HG03095 (cell line): ENCODE measurements at regions not wholly inside any gene's neighbourhood (a gene's known extent, or its start where the extent isn't known, plus 50 kb on each side); places are given as distances from the start of the nearest gene placed in this dataset.
"Not testable (repeated sequence)": the region's sequence is repeated elsewhere in the genome, so short reads cannot be mapped to it uniquely, and the experiment has no call there.

Experiments used
- ATAC-seq: cut with Tn5 transposase; IDR thresholded peaks from one replicate; pipeline ENCODE4 v1.9.1; 2021; ENCODE audit warnings: moderate library complexity; ENCODE audit not compliant: unreplicated experiment

DNA sequence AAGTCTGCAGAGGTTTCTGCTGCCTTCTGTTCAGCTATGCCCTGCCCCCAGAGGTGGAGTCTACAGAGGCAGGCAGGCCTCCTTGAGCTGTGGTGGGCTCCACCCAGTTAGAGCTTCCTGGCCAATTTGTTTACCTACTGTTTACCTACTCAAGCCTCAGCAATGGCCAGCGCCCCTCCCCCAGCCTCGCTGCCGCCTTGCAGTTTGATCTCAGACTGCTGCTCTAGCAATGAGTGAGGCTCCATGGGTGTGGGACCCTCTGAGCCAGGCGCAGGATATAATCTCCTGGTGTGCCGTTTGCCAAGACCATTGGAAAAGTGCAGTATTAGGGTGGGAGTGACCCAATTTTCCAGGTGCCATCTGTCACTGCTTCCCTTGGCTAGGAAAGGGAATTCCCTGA is 1024.9 kb downstream of the PRIM2 start:
- not testable (repeated sequence) for ATAC-seq

DNA sequence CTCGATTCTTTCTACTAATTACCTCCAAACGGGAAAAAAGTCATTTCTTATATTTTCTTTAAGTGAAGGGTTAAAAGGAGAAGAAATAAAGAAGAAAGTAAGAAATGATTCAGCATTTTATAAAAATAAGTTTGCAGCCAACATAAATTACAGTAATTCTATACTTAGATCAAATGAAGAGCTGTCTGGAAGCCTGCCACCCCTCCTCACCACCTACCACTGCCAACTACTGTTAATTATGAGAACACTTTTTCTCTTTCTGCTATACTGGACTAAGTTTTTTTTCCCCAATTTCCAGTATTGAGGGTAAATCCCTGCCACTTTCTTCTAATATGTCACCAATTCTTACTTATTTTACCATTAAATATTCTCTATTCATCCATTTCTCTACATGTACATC is 1030.1 kb downstream of the PRIM2 start:
- not testable (repeated sequence) for ATAC-seq

DNA sequence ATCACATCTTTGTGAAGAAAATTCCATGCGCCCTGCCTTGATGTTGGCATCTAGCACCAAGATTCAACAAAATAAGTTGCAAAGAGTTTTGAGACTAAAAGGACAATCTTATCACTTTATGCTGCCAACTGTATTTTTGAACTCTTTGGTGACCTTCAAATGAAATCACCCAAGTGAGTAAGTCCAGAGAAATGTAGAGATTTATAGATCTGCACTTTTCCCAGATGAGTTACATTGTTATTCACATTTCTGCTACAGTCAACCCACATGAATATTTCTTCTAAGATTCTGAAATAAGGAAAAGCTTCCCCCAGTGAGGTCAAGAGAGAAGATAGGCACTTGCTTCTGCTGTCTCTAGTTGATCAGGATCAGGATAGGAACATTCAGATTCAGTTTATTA is 1034.2 kb downstream of the PRIM2 start:
- not testable (repeated sequence) for ATAC-seq

DNA sequence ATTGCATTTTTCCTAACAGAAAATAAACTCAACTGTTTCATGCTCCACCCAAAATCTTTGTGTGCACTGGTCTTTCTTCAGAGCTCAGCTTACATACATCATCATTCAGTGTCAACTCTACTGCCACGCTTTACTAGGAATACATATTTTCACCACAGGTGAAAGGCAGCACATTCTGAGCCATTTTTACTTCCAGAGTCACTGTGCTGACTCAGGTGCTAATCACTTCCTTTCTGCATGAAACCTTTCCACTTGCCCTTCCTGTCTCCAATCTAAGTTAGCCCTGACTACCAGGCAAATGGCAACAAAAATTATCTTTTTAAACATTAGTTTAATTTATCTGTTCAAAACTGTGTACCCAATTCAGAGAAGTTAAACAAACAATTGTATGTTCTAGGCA is 1041.0 kb downstream of the PRIM2 start:
- ATAC-seq, result not testable (repeated sequence)

DNA sequence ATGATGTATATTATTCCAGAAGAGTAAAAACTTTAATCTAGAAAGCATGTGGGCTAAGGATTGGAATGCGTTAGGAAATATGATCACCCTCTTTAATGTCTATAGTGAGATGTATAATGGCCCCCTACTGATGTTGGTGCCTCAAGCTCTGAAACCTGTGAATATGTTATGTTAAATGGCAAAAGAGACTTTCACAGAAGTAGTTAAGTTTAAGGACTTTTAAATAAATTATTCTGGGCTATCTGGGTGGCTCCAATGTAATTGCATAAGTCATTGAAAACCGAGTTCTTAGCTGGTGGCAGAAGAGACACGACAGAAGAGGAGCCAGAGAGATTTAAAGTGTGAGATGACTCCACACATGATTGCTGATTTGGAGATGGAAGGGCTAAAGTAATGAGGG is 1048.4 kb downstream of the PRIM2 start:
- ATAC-seq, result not testable (repeated sequence)

DNA sequence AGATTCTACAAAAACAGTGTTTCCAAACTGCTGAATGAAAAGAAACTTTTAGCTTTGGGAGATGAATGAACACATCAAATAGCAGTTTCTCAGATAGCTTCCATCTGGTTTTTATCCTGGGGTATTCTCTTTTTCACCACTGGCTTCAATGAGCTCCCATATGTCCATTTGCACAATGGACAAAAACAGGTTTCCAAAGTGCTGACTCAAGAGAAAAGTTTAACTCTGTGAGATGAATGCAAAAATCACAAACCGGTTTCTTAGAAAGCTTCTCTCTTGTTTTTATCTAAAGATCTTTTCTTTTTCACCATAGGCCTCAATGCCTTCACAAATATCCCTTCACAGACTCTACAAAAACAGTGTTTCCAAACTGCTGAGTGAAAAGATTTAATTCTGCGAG is 1089.2 kb downstream of the PRIM2 start:
- not testable (repeated sequence) for ATAC-seq

DNA sequence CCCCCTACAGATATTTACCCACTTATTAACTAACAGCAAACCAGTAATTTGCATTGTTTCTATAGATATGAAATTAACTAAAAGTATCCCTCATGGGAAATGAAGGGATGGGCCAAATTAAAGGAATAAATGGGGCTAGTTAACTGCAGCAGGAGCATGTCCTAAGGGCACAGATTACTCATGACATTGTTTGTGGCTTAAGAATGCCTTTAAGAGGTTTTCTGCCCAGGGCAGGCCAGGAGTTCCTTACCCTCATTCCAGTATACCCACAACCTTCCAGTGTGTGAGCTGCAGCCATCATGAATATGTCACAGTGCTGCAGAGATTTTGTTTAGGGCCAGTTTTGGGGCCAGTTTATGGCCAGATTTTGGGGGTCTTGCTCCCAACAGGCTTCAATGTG is 1101.9 kb downstream of the PRIM2 start:
- ATAC-seq, result no peak
